ENCODE measurements at regions not wholly inside any gene's neighbourhood (a gene's known extent, or its start where the extent isn't known, plus 50 kb on each side); places are given as distances from the start of the nearest gene placed in this dataset.
"Not testable (repeated sequence)": the region's sequence is repeated elsewhere in the genome, so short reads cannot be mapped to it uniquely, and the experiment has no call there.

DNA sequence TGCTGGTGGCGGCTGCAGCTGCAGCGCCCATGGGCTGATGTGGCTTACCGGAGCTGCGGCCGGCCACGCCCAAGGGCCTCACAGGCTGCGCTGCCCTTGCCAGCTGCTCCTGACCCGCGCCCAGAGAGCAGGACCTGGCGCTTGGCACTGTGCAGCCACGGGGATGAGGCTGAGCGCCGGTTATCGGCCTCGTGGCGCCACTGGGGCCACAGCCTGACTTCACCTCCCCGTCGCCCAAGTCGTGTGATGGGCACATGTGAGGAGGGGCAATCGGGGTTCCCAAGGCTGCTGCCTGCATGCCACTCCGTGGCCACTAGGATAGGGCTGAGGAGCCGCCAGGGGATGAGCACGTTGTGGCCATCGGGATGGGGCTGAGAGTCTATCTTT is 77.2 kb upstream of the PABPC3 start:
- H3K9me3 Mint-ChIP-seq (ENCODE audit: unreplicated experiment), result no peaks in the 10 kb centered on the region
- DNase-seq, result no peak
- no peaks in the 10 kb centered on the region for H3K36me3 Mint-ChIP-seq (ENCODE audit: insufficient read depth, unreplicated experiment)
- no peaks in the 10 kb centered on the region for H3K36me3 ChIP-seq (ENCODE audit: control insufficient read depth, insufficient read depth, low read length)
- intact Hi-C loops (cut with micrococcal nuclease; ENCODE audit: unreplicated experiment), result no loop called here
- no peak overlapping the region for H3K4me3 ChIP-seq (ENCODE audit: low read depth, low read length)
- ChIA-PET POLR2A (no interaction called here), CTCF (no interaction called here)
- no peaks in the 10 kb centered on the region; the same call in 1 of the 2 replicates for H3K27me3 ChIP-seq (replicated peaks; ENCODE audit: control insufficient read depth, insufficient read depth, low read length)
- no peak overlapping the region for H3K4me3 Mint-ChIP-seq (ENCODE audit: unreplicated experiment)
- H3K4me1 Mint-ChIP-seq (ENCODE audit: low read depth, unreplicated experiment), result no peaks in the 10 kb centered on the region
- no peaks in the 10 kb centered on the region for H3K9me3 ChIP-seq
- TF ChIP-seq, protein P1, sequence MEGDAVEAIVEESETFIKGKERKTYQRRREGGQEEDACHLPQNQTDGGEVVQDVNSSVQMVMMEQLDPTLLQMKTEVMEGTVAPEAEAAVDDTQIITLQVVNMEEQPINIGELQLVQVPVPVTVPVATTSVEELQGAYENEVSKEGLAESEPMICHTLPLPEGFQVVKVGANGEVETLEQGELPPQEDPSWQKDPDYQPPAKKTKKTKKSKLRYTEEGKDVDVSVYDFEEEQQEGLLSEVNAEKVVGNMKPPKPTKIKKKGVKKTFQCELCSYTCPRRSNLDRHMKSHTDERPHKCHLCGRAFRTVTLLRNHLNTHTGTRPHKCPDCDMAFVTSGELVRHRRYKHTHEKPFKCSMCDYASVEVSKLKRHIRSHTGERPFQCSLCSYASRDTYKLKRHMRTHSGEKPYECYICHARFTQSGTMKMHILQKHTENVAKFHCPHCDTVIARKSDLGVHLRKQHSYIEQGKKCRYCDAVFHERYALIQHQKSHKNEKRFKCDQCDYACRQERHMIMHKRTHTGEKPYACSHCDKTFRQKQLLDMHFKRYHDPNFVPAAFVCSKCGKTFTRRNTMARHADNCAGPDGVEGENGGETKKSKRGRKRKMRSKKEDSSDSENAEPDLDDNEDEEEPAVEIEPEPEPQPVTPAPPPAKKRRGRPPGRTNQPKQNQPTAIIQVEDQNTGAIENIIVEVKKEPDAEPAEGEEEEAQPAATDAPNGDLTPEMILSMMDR (IDR thresholded peaks at IDR 0.05; ENCODE audit: insufficient read depth in 1 of 2, low read depth in 1 of 2, low read length in 1 of 2, severe bottlenecking in 1 of 2, unreplicated experiment in 1 of 2), result no peak
- H3K4me1 ChIP-seq, result no peaks in the 10 kb centered on the region
- BruUV-seq (replicated peaks), result no TSS peak
- H3K27ac Mint-ChIP-seq (ENCODE audit: unreplicated experiment), result no peak overlapping the region
- peaks cover 31% of the 10 kb centered on the region for H3K27me3 Mint-ChIP-seq (ENCODE audit: insufficient read depth, unreplicated experiment)

GRCh38 chr13:25019741-25020140 is 76.2 kb upstream of the PABPC3 start:
- H3K36me3 Mint-ChIP-seq (ENCODE audit: insufficient read depth, unreplicated experiment); H3K27me3 ChIP-seq (replicated peaks; ENCODE audit: control insufficient read depth, insufficient read depth, low read length); H3K27ac Mint-ChIP-seq (ENCODE audit: unreplicated experiment); H3K4me1 Mint-ChIP-seq (ENCODE audit: low read depth, unreplicated experiment); H3K9me3 ChIP-seq; BruUV-seq (replicated peaks); DNase-seq; POLR2A ChIA-PET; H3K9me3 Mint-ChIP-seq (ENCODE audit: unreplicated experiment); H3K4me1 ChIP-seq; H3K4me3 ChIP-seq (ENCODE audit: low read depth, low read length); intact Hi-C loops (cut with micrococcal nuclease; ENCODE audit: unreplicated experiment); H3K36me3 ChIP-seq (ENCODE audit: control insufficient read depth, insufficient read depth, low read length); CTCF ChIA-PET; H3K4me3 Mint-ChIP-seq (ENCODE audit: unreplicated experiment): not testable (repeated sequence)
- peaks cover 40% of the 10 kb centered on the region for H3K27me3 Mint-ChIP-seq (ENCODE audit: insufficient read depth, unreplicated experiment)

DNA sequence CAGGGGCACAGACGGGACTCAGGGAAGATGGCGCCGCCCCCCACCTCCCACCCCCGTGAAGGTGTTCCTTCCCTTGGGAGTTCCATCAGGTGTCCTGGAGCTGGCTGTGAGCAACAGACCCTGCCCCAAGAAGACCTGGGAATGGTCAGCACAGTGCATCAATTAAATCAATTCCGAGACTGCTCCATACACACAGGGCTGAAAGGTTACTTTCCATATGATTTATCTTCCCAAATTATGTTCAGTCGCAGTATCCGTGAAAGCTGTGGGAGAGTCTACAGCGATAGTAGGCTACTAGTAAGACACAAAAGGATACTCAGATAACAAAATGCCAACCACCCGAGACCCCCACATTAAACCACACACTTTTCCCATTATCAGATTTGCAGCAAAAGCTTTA is 71.8 kb upstream of the PABPC3 start:
- Histone ChIP-seq H3K36me3 (ENCODE audit: control insufficient read depth, insufficient read depth, low read length) (no peaks in the 10 kb centered on the region), H3K27me3 (replicated peaks; ENCODE audit: control insufficient read depth, insufficient read depth, low read length) (no peaks in the 10 kb centered on the region), H3K4me1 (no peaks in the 10 kb centered on the region), H3K4me3 (ENCODE audit: low read depth, low read length) (no peak overlapping the region), H3K9me3 (no peaks in the 10 kb centered on the region)
- no TSS peak for BruUV-seq (replicated peaks)
- no peaks in the 10 kb centered on the region for H3K36me3 Mint-ChIP-seq (ENCODE audit: insufficient read depth, unreplicated experiment)
- H3K27me3 Mint-ChIP-seq (ENCODE audit: insufficient read depth, unreplicated experiment), result peaks cover 35% of the 10 kb centered on the region
- H3K27ac Mint-ChIP-seq (ENCODE audit: unreplicated experiment), result no peak overlapping the region
- H3K4me1 Mint-ChIP-seq (ENCODE audit: low read depth, unreplicated experiment), result no peaks in the 10 kb centered on the region
- DNase-seq, result no peak
- TF ChIP-seq, protein P1 (IDR thresholded peaks at IDR 0.05; ENCODE audit: insufficient read depth in 1 of 2, low read depth in 1 of 2, low read length in 1 of 2, severe bottlenecking in 1 of 2, unreplicated experiment in 1 of 2), result no peak
- H3K9me3 Mint-ChIP-seq (ENCODE audit: unreplicated experiment), result no peaks in the 10 kb centered on the region
- no peak overlapping the region for H3K4me3 Mint-ChIP-seq (ENCODE audit: unreplicated experiment)
- intact Hi-C loops (cut with micrococcal nuclease; ENCODE audit: unreplicated experiment), result no loop called here
- ChIA-PET CTCF (no interaction called here), POLR2A (no interaction called here)

- Histone ChIP-seq H3K36me3 (ENCODE audit: control insufficient read depth, insufficient read depth, low read length) (no peaks in the 10 kb centered on the region), H3K4me1 (no peaks in the 10 kb centered on the region), H3K9me3 (no peaks in the 10 kb centered on the region), H3K27me3 (replicated peaks; ENCODE audit: control insufficient read depth, insufficient read depth, low read length) (no peaks in the 10 kb centered on the region), H3K4me3 (ENCODE audit: low read depth, low read length) (no peak overlapping the region)
- POLR2A ChIA-PET, result no interaction called here
- Mint-ChIP-seq H3K27ac (ENCODE audit: unreplicated experiment) (no peak overlapping the region), H3K4me1 (ENCODE audit: low read depth, unreplicated experiment) (no peaks in the 10 kb centered on the region), H3K36me3 (ENCODE audit: insufficient read depth, unreplicated experiment) (no peaks in the 10 kb centered on the region), H3K4me3 (ENCODE audit: unreplicated experiment) (no peak overlapping the region), H3K9me3 (ENCODE audit: unreplicated experiment) (no peaks in the 10 kb centered on the region), H3K27me3 (ENCODE audit: insufficient read depth, unreplicated experiment) (peaks cover 8% of the 10 kb centered on the region)
- TF ChIP-seq, protein P1 (IDR thresholded peaks at IDR 0.05; ENCODE audit: insufficient read depth in 1 of 2, low read depth in 1 of 2, low read length in 1 of 2, severe bottlenecking in 1 of 2, unreplicated experiment in 1 of 2), result no peak
- no peak for DNase-seq
- BruUV-seq (replicated peaks), result no TSS peak
- intact Hi-C loops (cut with micrococcal nuclease; ENCODE audit: unreplicated experiment), result no loop called here
- CTCF ChIA-PET, result no interaction called here
Measured at GRCh38 chr13:25032160-25032559, 63.8 kb upstream of the PABPC3 start.
